HepG2 (cell line): ENCODE measurements at regions not wholly inside any gene's neighbourhood (a gene's known extent, or its start where the extent isn't known, plus 50 kb on each side); places are given as distances from the start of the nearest gene placed in this dataset.

Source experiments
- FOXA1 ChIP-seq, 2 experiments: fragments of 450-650 bp in 1 of 2; sonication (generic) in 1 of 2; formaldehyde crosslinking in 1 of 2; IDR thresholded peaks; 2 replicates each; pipeline versions ENCODE4 v1.4.0 to v1.6.1; 2016 to 2020; ENCODE audit warnings: missing genetic modification reagents in 1 of 2
- HCFC1 ChIP-seq: fragments of 150-350 bp; IDR thresholded peaks from 2 replicates; pipeline ENCODE4 v1.6.1; 2014; ENCODE audit warnings: low read depth, low read length
- JUNB ChIP-seq: sonication (generic); formaldehyde crosslinking; IDR thresholded peaks from 2 replicates; pipeline ENCODE4 v1.8.0; 2022; ENCODE audit warnings: missing genetic modification reagents, mild to moderate bottlenecking, borderline replicate concordance
- PRMT3 ChIP-seq: sonication (generic); formaldehyde crosslinking; IDR thresholded peaks from 2 replicates; pipeline ENCODE4 v1.8.1; 2022; ENCODE audit warnings: low read depth, mild to moderate bottlenecking, moderate library complexity, missing genetic modification reagents, borderline replicate concordance
- SNAPC4 ChIP-seq: sonication (generic); formaldehyde crosslinking; IDR thresholded peaks from 2 replicates; pipeline ENCODE4 v1.4.0; 2020; ENCODE audit warnings: mild to moderate bottlenecking, missing genetic modification reagents
- U2AF2 ChIP-seq: fragments of 200-400 bp; formaldehyde crosslinking; IDR thresholded peaks from 2 replicates; pipeline ENCODE4 v1.6.1; 2017; ENCODE audit warnings: low read depth, mild to moderate bottlenecking, low read length
- YY1 ChIP-seq: IDR thresholded peaks from 2 replicates; pipeline ENCODE4 v1.6.1; 2011; ENCODE audit warnings: low read length, low read depth, moderate library complexity, mild to moderate bottlenecking; ENCODE audit not compliant: insufficient read depth, insufficient replicate concordance
- ZBTB37 ChIP-seq: sonication (generic); formaldehyde crosslinking; IDR thresholded peaks from 2 replicates; pipeline ENCODE4 v1.4.0; 2020; ENCODE audit warnings: mild to moderate bottlenecking, missing genetic modification reagents

- TF ChIP-seq SNAPC4 (CRISPR knock-in tag), result no peak
- no peak for TF ChIP-seq PRMT3 (CRISPR knock-in tag)
- no peak for TF ChIP-seq ZBTB37 (CRISPR knock-in tag)
- TF ChIP-seq FOXA1 (IDR thresholded peaks at IDR 0.05), result no peak
- TF ChIP-seq FOXA1 (CRISPR knock-in tag; IDR thresholded peaks at IDR 0.05), result no peak
- TF ChIP-seq YY1, result no peak
- TF ChIP-seq U2AF2, result no peak
- TF ChIP-seq HCFC1, result no peak
- TF ChIP-seq JUNB (CRISPR knock-in tag), result no peak
Measured at GRCh38 chr7:68444042-68444441, 1154.2 kb upstream of the AUTS2 start (continued).
